A549 (cell line): ENCODE measurements at regions not wholly inside any gene's neighbourhood (a gene's known extent, or its start where the extent isn't known, plus 50 kb on each side); places are given as distances from the start of the nearest gene placed in this dataset.

Experiments
- ATAC-seq, 2 experiments: fragments of 200-7000 bp in 1 of 2; fragments of >200 bp in 1 of 2; cut with Nextera tagmentation in 1 of 2; cut with Tn5 transposase in 1 of 2; 3 replicates each; pipeline versions ENCODE4 v1.8.0 to v1.9.1; 2018 to 2020; ENCODE audit warnings: mild to moderate bottlenecking in 1 of 2, moderate library complexity in 1 of 2
- CTCF ChIA-PET: fragments of 300-600 bp; sonication (Branson Sonifier 250); formaldehyde crosslinking; extraction: SDS; loops from one replicate; lab custom pipeline; 2021; ENCODE audit warnings: antibody characterized with exemption, inconsistent platforms; lab: Yijun Ruan, JAX
- POLR2A ChIA-PET: fragments of 350-600 bp; formaldehyde crosslinking; extraction: SDS; loops from one replicate; lab custom pipeline; 2021; ENCODE audit warnings: antibody characterized with exemption, inconsistent platforms; lab: Yijun Ruan, JAX
- DNase-seq, 2 experiments: peaks; one replicate each; pipeline versions ENCODE4 v3.0.0 to v3.0.0-alpha.2; 2011 to 2016; ENCODE audit warnings: low read depth in 1 of 2, low spot score in 1 of 2
- FAIRE-seq: peaks from 2 replicates; lab custom pipeline; 2011; peaks lifted over from hg19 to GRCh38; lab: Jason Lieb, UNC
- H3K27ac ChIP-seq, 2 experiments: fragments of >200 bp; sonication (Bioruptor Twin); formaldehyde crosslinking; 3 replicates each; pipeline ENCODE4 v1.5.1; 2016 to 2017
- H3K4me1 ChIP-seq: fragments of >200 bp; sonication (Bioruptor Twin); formaldehyde crosslinking; 3 replicates; pipeline ENCODE4 v1.6.1; 2016
- H3K4me2 ChIP-seq: fragments of >200 bp; sonication (Bioruptor Twin); formaldehyde crosslinking; 3 replicates; pipeline ENCODE4 v1.6.1; 2016
- H3K4me3 ChIP-seq: fragments of >200 bp; sonication (Bioruptor Twin); formaldehyde crosslinking; 3 replicates; pipeline ENCODE4 v1.5.1; 2016
- H3K9me3 ChIP-seq: fragments of >200 bp; sonication (Bioruptor Twin); formaldehyde crosslinking; 3 replicates; pipeline ENCODE4 v1.6.1; 2016
- CHD2 ChIP-seq: fragments of 150-350 bp; IDR thresholded peaks from 2 replicates; pipeline ENCODE4 v1.6.1; 2014; ENCODE audit warnings: low read length; ENCODE audit not compliant: partially characterized antibody
- EHF ChIP-seq: fragments of 250-450 bp; sonication (Bioruptor Pico); IDR thresholded peaks from 2 replicates; pipeline ENCODE4 v1.5.0; 2020; ENCODE audit warnings: mild to moderate bottlenecking
- EHMT2 ChIP-seq: fragments of 200-600 bp; sonication (generic); IDR thresholded peaks from 2 replicates; pipeline ENCODE4 v1.6.1; 2016; ENCODE audit warnings: antibody characterized with exemption, low read depth, mild to moderate bottlenecking, moderate library complexity
- EP300 ChIP-seq, 2 experiments: fragments of >200 bp; sonication (Bioruptor Twin); formaldehyde crosslinking; IDR thresholded peaks; 2 replicates in 1 of 2; 3 replicates in 1 of 2; pipeline ENCODE4 v1.6.1; 2016 to 2017
- ESRRA ChIP-seq: fragments of 150-350 bp; IDR thresholded peaks from 2 replicates; pipeline ENCODE4 v1.6.1; 2014; ENCODE audit warnings: mild to moderate bottlenecking, low read length, borderline replicate concordance
- FOXS1 ChIP-seq: fragments of 250-450 bp; sonication (Bioruptor Pico); IDR thresholded peaks from 2 replicates; pipeline ENCODE4 v1.5.0; 2020; ENCODE audit warnings: mild to moderate bottlenecking, moderate library complexity
- HEYL ChIP-seq: fragments of 250-450 bp; sonication (Bioruptor Pico); IDR thresholded peaks from 2 replicates; pipeline ENCODE4 v1.8.0; 2021; ENCODE audit warnings: mild to moderate bottlenecking, moderate library complexity
- HOXB13 ChIP-seq: fragments of 250-450 bp; sonication (Bioruptor Pico); IDR thresholded peaks from 2 replicates; pipeline ENCODE4 v1.5.0; 2020; ENCODE audit warnings: low read depth, mild to moderate bottlenecking, moderate library complexity
- JUN ChIP-seq, 2 experiments: fragments of >200 bp; sonication (Bioruptor Twin); formaldehyde crosslinking; IDR thresholded peaks; 2 replicates in 1 of 2; 3 replicates in 1 of 2; pipeline ENCODE4 v1.6.1; 2016 to 2017
- KDM1A ChIP-seq: fragments of 200-600 bp; sonication (generic); IDR thresholded peaks from 2 replicates; pipeline ENCODE4 v1.6.1; 2016; ENCODE audit warnings: low read depth, mild to moderate bottlenecking
- KDM5A ChIP-seq: fragments of 200-600 bp; sonication (generic); IDR thresholded peaks from 2 replicates; pipeline ENCODE4 v1.6.1; 2016; ENCODE audit warnings: antibody characterized with exemption, mild to moderate bottlenecking
- MAZ ChIP-seq: fragments of 150-350 bp; IDR thresholded peaks from 2 replicates; pipeline ENCODE4 v1.6.1; 2014; ENCODE audit warnings: antibody characterized with exemption, low read depth, low read length, borderline replicate concordance
- MYC ChIP-seq: IDR thresholded peaks from 2 replicates; pipeline ENCODE4 v1.6.1; 2012; ENCODE audit warnings: mild to moderate bottlenecking, inconsistent platforms, low read length, improper control_type of control experiment, borderline replicate concordance
- NR3C1 ChIP-seq: fragments of >200 bp; sonication (Bioruptor Twin); formaldehyde crosslinking; IDR thresholded peaks from 3 replicates; pipeline ENCODE4 v1.6.1; 2017
- PHF8 ChIP-seq: fragments of 200-600 bp; sonication (generic); IDR thresholded peaks from 2 replicates; pipeline ENCODE4 v1.6.1; 2016; ENCODE audit warnings: low read depth, mild to moderate bottlenecking, antibody characterized with exemption, moderate library complexity, borderline replicate concordance
- POLR2AphosphoS2 ChIP-seq: conservative IDR thresholded peaks from 2 replicates; pipeline ENCODE4 v1.6.1; 2012; ENCODE audit warnings: low read length, improper control_type of control experiment, inconsistent platforms
- RAD21 ChIP-seq, 2 experiments: fragments of >200 bp in 1 of 2; sonication (Bioruptor Twin) in 1 of 2; formaldehyde crosslinking in 1 of 2; IDR thresholded peaks in 1 of 2; conservative IDR thresholded peaks in 1 of 2; 2 replicates in 1 of 2; 3 replicates in 1 of 2; pipeline ENCODE4 v1.6.1; 2012 to 2018; ENCODE audit warnings: inconsistent platforms in 1 of 2
- RARB ChIP-seq: fragments of 250-450 bp; sonication (Bioruptor Pico); IDR thresholded peaks from 2 replicates; pipeline ENCODE4 v1.8.0; 2021; ENCODE audit warnings: mild to moderate bottlenecking, moderate library complexity
- RFX5 ChIP-seq: fragments of 450-650 bp; IDR thresholded peaks from 2 replicates; pipeline ENCODE4 v1.7.1; 2014; ENCODE audit warnings: antibody characterized with exemption, mild to moderate bottlenecking, moderate library complexity
- TP53 ChIP-seq: fragments of 250-450 bp; sonication (Bioruptor Pico); IDR thresholded peaks from 2 replicates; pipeline ENCODE4 v1.5.0; 2021; ENCODE audit warnings: mild to moderate bottlenecking, moderate library complexity
- WGBS: methylation state at CpG from one replicate; pipeline ENCODE4 v1.1.6; 2017; ENCODE audit errors: missing lambda C conversion rate; 5-methylcytosine and 5-hydroxymethylcytosine counted together
- TF ChIP-seq, protein P1 (sequence below): IDR thresholded peaks from 2 replicates; pipeline ENCODE4 v1.6.1; 2012; ENCODE audit warnings: low read depth, borderline replicate concordance
- TF ChIP-seq, protein P2 (sequence below): fragments of 450-650 bp; IDR thresholded peaks from 2 replicates; pipeline ENCODE4 v1.6.1; 2014; ENCODE audit warnings: antibody characterized with exemption
- TF ChIP-seq, protein P3 (sequence below): fragments of 250-450 bp; sonication (Bioruptor Pico); IDR thresholded peaks from 2 replicates; pipeline ENCODE4 v1.5.0; 2020; ENCODE audit warnings: low read depth, mild to moderate bottlenecking, moderate library complexity
- TF ChIP-seq, protein P4 (sequence below): IDR thresholded peaks from 2 replicates; pipeline ENCODE4 v1.6.1; 2012
- TF ChIP-seq, protein P5 (sequence below): fragments of >200 bp; sonication (Bioruptor Twin); formaldehyde crosslinking; IDR thresholded peaks from 3 replicates; pipeline ENCODE4 v1.6.1; 2016
- TF ChIP-seq, protein P6 (sequence below): fragments of 150-350 bp; IDR thresholded peaks from 2 replicates; pipeline ENCODE4 v1.6.1; 2014; ENCODE audit warnings: low read depth, mild to moderate bottlenecking, low read length

DNA sequence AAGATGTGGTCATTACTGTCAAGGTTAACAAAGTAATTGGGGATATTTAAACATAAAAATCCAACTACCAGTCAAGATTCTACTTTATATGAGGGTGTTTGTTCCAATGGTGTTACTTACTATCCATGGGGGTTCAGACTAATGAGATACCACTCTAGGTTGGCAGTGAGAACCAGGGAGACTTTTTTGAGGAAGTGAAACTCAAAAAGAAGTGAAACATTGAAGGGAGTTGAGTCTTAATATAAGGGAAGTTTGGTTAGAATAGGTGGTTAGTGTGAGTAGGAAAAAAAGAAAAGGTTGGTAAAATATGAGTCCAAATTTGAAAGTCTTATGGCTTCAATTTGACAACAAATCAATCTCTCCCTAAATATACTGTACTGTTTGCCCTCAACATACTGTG, 123.6 kb upstream of the ANK3 start:
- H3K9me3 ChIP-seq, result no peaks in the 10 kb centered on the region
- H3K4me3 ChIP-seq, result no peak overlapping the region
- no peak for FAIRE-seq
- ChIA-PET POLR2A (no interaction called here), CTCF (no interaction called here)
- no peak overlapping the region for H3K27ac ChIP-seq
- H3K4me2 ChIP-seq, result no peak overlapping the region
- no peak for DNase-seq
- TF ChIP-seq HEYL (CRISPR knock-in tag), result no peak
- no peak for TF ChIP-seq JUN (IDR thresholded peaks at IDR 0.05)
- TF ChIP-seq, protein P1, sequence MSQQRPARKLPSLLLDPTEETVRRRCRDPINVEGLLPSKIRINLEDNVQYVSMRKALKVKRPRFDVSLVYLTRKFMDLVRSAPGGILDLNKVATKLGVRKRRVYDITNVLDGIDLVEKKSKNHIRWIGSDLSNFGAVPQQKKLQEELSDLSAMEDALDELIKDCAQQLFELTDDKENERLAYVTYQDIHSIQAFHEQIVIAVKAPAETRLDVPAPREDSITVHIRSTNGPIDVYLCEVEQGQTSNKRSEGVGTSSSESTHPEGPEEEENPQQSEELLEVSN, result no peak
- TF ChIP-seq RARB (CRISPR knock-in tag), result no peak
- TF ChIP-seq, protein P2, sequence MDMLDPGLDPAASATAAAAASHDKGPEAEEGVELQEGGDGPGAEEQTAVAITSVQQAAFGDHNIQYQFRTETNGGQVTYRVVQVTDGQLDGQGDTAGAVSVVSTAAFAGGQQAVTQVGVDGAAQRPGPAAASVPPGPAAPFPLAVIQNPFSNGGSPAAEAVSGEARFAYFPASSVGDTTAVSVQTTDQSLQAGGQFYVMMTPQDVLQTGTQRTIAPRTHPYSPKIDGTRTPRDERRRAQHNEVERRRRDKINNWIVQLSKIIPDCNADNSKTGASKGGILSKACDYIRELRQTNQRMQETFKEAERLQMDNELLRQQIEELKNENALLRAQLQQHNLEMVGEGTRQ, result no peak
- TF ChIP-seq EP300 (IDR thresholded peaks at IDR 0.05), result no peak
- TF ChIP-seq, protein P3, sequence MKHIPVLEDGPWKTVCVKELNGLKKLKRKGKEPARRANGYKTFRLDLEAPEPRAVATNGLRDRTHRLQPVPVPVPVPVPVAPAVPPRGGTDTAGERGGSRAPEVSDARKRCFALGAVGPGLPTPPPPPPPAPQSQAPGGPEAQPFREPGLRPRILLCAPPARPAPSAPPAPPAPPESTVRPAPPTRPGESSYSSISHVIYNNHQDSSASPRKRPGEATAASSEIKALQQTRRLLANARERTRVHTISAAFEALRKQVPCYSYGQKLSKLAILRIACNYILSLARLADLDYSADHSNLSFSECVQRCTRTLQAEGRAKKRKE (CRISPR knock-in tag), result no peak
- no peak for TF ChIP-seq POLR2AphosphoS2
- TF ChIP-seq ESRRA, result no peak
- no peak for TF ChIP-seq MAZ
- no peak for TF ChIP-seq EHF (CRISPR knock-in tag)
- no peak for TF ChIP-seq NR3C1
- no peak for TF ChIP-seq EHMT2
- no peak for TF ChIP-seq RFX5
- no peak for TF ChIP-seq TP53
- TF ChIP-seq KDM1A, result no peak
- H3K4me1 ChIP-seq, result no peaks in the 10 kb centered on the region
- ATAC-seq, result no peak

DNA sequence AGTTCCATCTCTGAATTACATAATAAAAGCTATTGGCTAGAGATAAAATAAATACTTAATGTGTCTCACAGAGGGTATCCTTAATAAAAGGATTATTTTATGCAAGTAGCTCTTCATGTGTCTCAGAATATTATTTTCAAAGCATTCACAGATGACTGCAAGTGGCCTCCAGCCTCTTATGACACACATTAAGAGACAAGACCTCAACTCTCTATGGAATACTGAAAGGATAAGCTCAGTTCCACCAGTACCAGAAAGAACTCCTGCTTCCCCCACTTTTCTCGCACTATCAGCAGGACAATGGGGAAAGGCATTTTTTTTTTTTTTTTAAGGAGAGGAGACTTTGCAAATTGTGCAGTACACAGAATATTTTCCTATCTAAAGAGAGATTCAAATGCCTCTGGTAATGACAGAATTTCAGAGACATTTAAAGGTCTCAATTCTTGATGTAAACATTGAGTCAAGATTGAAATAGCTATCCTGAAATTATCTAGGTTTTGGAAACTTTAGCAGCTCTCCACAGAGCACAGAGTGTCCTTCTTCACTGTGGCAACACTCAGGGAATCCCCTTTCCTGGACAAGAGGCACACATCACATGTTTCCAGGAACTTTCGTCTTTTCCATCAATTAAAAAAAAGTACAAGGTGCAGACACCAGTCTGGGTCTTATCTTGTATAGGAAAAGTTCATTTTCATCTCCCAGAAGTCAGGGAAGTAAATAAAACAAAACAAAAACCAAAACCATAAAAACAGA, 122.0 kb upstream of the ANK3 start:
- CTCF ChIA-PET, result interaction anchor here (0.6 kb wide), 1 partner anchor 442 kb away, joined by 3 read pairs; no protein-coding TSS in a partner anchor
- ATAC-seq, result no peak
- no peaks in the 10 kb centered on the region for H3K4me1 ChIP-seq
- POLR2A ChIA-PET, result no interaction called here
- no peak overlapping the region for H3K27ac ChIP-seq
- no peak overlapping the region for H3K4me3 ChIP-seq
- no peak for TF ChIP-seq HEYL (CRISPR knock-in tag)
- no peak for TF ChIP-seq MYC
- no peak for TF ChIP-seq PHF8
- no peak for TF ChIP-seq RFX5
- DNase-seq, result no peak
- FAIRE-seq, result no peak
- no peaks in the 10 kb centered on the region for H3K9me3 ChIP-seq
- WGBS, result 80% methylated on average over 2 of the region's 2 CpGs
- H3K4me2 ChIP-seq, result no peak overlapping the region

DNA sequence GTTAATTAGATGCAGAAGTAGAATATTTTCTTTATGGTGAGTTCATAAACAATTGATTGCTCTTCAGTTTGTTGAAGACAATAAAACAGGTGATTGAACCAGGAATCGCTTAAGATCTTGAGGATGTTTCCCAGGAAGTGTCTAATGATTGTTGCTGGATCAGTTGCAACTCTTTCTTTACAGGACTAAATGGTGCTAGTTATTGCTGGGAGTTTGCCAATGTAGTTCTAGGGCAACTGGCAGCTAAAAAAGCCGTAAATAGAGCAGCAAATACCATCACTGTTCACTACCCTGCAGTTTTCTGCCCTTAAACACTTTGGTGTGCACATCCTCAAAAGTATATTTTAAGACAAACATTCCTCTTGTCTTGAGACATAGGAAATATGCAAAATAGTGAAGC, 119.2 kb upstream of the ANK3 start:
- Histone ChIP-seq H3K9me3 (no peaks in the 10 kb centered on the region), H3K4me1 (no peaks in the 10 kb centered on the region)
- no peak for ATAC-seq
- POLR2A ChIA-PET, result no interaction called here
- TF ChIP-seq, protein P4, sequence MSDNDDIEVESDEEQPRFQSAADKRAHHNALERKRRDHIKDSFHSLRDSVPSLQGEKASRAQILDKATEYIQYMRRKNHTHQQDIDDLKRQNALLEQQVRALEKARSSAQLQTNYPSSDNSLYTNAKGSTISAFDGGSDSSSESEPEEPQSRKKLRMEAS, result no peak
- TF ChIP-seq CHD2 (no peak), MAZ (no peak), FOXS1 (CRISPR knock-in tag) (no peak), RAD21 (conservative IDR thresholded peaks at IDR 0.05 in 1 of 2, IDR thresholded peaks at IDR 0.05 in 1 of 2) (no peak), KDM5A (no peak), HOXB13 (no peak), PHF8 (no peak), NR3C1 (no peak)
- TF ChIP-seq, protein P5, sequence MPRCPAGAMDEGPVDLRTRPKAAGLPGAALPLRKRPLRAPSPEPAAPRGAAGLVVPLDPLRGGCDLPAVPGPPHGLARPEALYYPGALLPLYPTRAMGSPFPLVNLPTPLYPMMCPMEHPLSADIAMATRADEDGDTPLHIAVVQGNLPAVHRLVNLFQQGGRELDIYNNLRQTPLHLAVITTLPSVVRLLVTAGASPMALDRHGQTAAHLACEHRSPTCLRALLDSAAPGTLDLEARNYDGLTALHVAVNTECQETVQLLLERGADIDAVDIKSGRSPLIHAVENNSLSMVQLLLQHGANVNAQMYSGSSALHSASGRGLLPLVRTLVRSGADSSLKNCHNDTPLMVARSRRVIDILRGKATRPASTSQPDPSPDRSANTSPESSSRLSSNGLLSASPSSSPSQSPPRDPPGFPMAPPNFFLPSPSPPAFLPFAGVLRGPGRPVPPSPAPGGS, result no peak
- TF ChIP-seq, protein P6, sequence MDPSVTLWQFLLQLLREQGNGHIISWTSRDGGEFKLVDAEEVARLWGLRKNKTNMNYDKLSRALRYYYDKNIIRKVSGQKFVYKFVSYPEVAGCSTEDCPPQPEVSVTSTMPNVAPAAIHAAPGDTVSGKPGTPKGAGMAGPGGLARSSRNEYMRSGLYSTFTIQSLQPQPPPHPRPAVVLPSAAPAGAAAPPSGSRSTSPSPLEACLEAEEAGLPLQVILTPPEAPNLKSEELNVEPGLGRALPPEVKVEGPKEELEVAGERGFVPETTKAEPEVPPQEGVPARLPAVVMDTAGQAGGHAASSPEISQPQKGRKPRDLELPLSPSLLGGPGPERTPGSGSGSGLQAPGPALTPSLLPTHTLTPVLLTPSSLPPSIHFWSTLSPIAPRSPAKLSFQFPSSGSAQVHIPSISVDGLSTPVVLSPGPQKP, result no peak
- TF ChIP-seq, all 56 proteins: peak for 0
- WGBS, result 57% methylated on average over 2 of the region's 2 CpGs
- Histone ChIP-seq H3K27ac (no peak overlapping the region), H3K4me2 (no peak overlapping the region), H3K4me3 (no peak overlapping the region)
- FAIRE-seq, result no peak
- no peak for DNase-seq
- CTCF ChIA-PET, result no interaction called here
